Esophagus muscularis mucosa (tissue), 4 donors: ENCODE measurements at regions not wholly inside any gene's neighbourhood (a gene's known extent, or its start where the extent isn't known, plus 50 kb on each side); places are given as distances from the start of the nearest gene placed in this dataset.

Source experiments
- DNase-seq: peaks from one replicate; pipeline ENCODE4 v3.0.0-alpha.2; 2017; ENCODE audit errors: extremely low spot score
- H3K27ac ChIP-seq, 4 donors: fragments of 200-600 bp; sonication (generic); replicated peaks in 1 of 4; 1 replicate in 3 of 4; 2 replicates in 1 of 4; pipeline ENCODE4 v1.5.1; 2016 to 2019; ENCODE audit warnings: mild to moderate bottlenecking in 1 of 4
- H3K27me3 ChIP-seq, 4 donors: fragments of 200-600 bp; sonication (generic); one replicate each; pipeline versions ENCODE4 v1.5.1 to v1.6.0; 2016 to 2019
- H3K36me3 ChIP-seq, 4 donors: fragments of 200-600 bp; sonication (generic); one replicate each; pipeline ENCODE4 v1.5.1; 2016 to 2019
- H3K4me1 ChIP-seq, 4 donors: fragments of 200-600 bp; sonication (generic); one replicate each; pipeline ENCODE4 v1.5.1; 2016 to 2019
- H3K4me3 ChIP-seq, 4 donors: fragments of 200-600 bp; sonication (generic); 1 replicate in 2 of 4; 2 replicates in 2 of 4; pipeline ENCODE4 v1.5.1; 2016 to 2019; ENCODE audit warnings: mild to moderate bottlenecking in 4 of 4, moderate library complexity in 1 of 4
- H3K9me3 ChIP-seq, 4 donors: fragments of 200-600 bp; sonication (generic); 1 replicate in 3 of 4; 2 replicates in 1 of 4; pipeline ENCODE4 v1.5.1; 2016 to 2019
- EP300 ChIP-seq: sonication (generic); formaldehyde crosslinking; IDR thresholded peaks from one replicate; pipeline ENCODE4 v1.6.1; 2017; ENCODE audit warnings: antibody characterized with exemption
- POLR2A ChIP-seq: fragments of 450-650 bp; IDR thresholded peaks from one replicate; pipeline ENCODE4 v1.6.1; 2017; ENCODE audit warnings: antibody characterized with exemption, moderate library complexity, mild to moderate bottlenecking, low read depth
- POLR2AphosphoS5 ChIP-seq, 2 donors: sonication (generic); formaldehyde crosslinking; IDR thresholded peaks; one replicate each; pipeline ENCODE4 v1.6.1; 2017; ENCODE audit warnings: antibody characterized with exemption in 2 of 2
- WGBS: methylation state at CpG from one replicate; pipeline ENCODE4 v1.1.5; 2018; 5-methylcytosine and 5-hydroxymethylcytosine counted together
- intact Hi-C: fragments of 100-400 bp; cut with DNase I; formaldehyde crosslinking; loops from one replicate; pipeline ENCODE4 v1.15.1; 2023
- TF ChIP-seq, protein P1 (sequence below), 3 experiments: fragments of 200-600 bp in 2 of 3; fragments of 450-650 bp in 1 of 3; sonication (generic) in 2 of 3; IDR thresholded peaks; one replicate each; pipeline ENCODE4 v1.5.1; 2017 to 2019; ENCODE audit warnings: antibody characterized with exemption in 3 of 3, mild to moderate bottlenecking in 2 of 3, moderate library complexity in 1 of 3

DNA sequence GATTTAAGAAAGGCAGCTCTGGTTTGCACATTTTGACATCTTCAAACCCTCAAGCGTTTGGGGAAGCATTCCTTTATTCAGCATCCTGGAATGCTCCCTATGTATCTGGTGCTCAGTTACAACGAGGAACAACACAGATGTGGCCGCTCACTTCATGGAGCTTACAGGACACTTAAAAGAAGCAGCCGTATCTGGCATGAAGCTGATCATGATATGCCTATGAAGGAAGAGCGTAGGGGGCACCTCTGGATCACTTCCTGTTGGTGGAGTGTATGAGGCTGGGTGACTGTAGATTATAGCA is 72.3 kb upstream of the TP53I11 start:
- Histone ChIP-seq H3K9me3 (no peaks in the 10 kb centered on the region), H3K36me3 (no peaks in the 10 kb centered on the region), H3K27ac (peak overlapping the region in 1 of 4 donors; percentile 74), H3K4me1 (peaks cover 35 to 56% (median 45%) of the 10 kb centered on the region in 4 donors), H3K4me3 (no peak overlapping the region), H3K27me3 (no peaks in the 10 kb centered on the region)
- TF ChIP-seq, protein P1, sequence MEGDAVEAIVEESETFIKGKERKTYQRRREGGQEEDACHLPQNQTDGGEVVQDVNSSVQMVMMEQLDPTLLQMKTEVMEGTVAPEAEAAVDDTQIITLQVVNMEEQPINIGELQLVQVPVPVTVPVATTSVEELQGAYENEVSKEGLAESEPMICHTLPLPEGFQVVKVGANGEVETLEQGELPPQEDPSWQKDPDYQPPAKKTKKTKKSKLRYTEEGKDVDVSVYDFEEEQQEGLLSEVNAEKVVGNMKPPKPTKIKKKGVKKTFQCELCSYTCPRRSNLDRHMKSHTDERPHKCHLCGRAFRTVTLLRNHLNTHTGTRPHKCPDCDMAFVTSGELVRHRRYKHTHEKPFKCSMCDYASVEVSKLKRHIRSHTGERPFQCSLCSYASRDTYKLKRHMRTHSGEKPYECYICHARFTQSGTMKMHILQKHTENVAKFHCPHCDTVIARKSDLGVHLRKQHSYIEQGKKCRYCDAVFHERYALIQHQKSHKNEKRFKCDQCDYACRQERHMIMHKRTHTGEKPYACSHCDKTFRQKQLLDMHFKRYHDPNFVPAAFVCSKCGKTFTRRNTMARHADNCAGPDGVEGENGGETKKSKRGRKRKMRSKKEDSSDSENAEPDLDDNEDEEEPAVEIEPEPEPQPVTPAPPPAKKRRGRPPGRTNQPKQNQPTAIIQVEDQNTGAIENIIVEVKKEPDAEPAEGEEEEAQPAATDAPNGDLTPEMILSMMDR (IDR thresholded peaks at IDR 0.05): no peak
- TF ChIP-seq POLR2AphosphoS5 (IDR thresholded peaks at IDR 0.05) (no peak), EP300 (no peak), POLR2A (no peak)
- intact Hi-C loops: no loop called here
- 72% methylated on average over 5 of the region's 5 CpGs for WGBS
- no peak for DNase-seq

GRCh38 chr11:45024316-45024715 is 73.6 kb upstream of the TP53I11 start:
- Histone ChIP-seq H3K4me3 (no peak overlapping the region), H3K27me3 (no peaks in the 10 kb centered on the region), H3K36me3 (no peaks in the 10 kb centered on the region), H3K9me3 (no peaks in the 10 kb centered on the region), H3K27ac (no peak overlapping the region), H3K4me1 (peaks cover 35 to 56% (median 45%) of the 10 kb centered on the region in 4 donors)
- no peak for TF ChIP-seq POLR2AphosphoS5 (IDR thresholded peaks at IDR 0.05)
- no peak for TF ChIP-seq EP300
- no peak for TF ChIP-seq POLR2A
- TF ChIP-seq, protein P1 (IDR thresholded peaks at IDR 0.05): no peak
- 78% methylated on average over 4 of the region's 4 CpGs for WGBS
- no peak for DNase-seq
- intact Hi-C loops: no loop called here

DNA sequence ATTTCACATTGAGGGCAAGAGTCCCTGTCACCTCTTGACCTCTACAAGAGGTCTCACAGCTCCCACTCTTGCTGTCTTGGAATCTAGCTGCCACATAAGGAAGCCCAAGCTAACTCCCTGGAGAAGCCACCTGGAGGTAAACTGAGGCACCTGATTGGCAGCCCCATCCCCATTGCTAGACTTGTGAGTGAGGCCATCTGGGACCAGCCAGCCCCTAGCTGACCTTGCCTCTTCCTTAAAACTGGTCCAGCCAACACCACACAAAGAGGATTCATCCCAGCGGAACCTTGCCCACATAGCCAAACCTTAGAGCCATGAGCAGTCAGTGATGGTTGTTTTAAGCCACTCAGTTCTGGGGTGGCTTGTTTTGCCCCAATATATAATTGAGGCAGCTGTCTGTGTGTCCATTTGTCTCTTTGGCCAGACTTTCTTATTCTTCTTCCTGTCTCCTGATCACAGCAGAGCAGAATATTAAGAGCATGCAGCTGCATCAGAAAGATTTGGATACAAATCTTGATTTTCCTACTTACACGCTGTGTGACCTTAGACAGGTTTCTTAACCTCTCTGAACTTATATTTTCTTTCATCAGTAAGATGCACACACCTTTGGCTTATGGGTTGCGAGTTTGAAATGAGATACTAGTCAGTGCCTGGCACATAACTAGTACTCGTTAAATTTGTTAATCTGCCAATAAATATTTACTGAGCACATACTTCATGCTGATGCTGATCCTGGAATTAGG is 74.3 kb upstream of the TP53I11 start:
- no peak for DNase-seq

GRCh38 chr11:45025716-45026492 is 75.2 kb upstream of the TP53I11 start:
- peaks cover 32 to 46% (median 39%) of the 10 kb centered on the region in 4 donors for H3K4me1 ChIP-seq
- TF ChIP-seq POLR2AphosphoS5 (IDR thresholded peaks at IDR 0.05): peak in 1 of 2 donors; percentile 70
- no peak for TF ChIP-seq EP300
- H3K4me3 ChIP-seq: no peak overlapping the region
- 52% methylated on average over 11 of the region's 12 CpGs for WGBS
- no peaks in the 10 kb centered on the region for H3K36me3 ChIP-seq
- peak overlapping the region in 2 of 4 donors; percentile 32 to 39 for H3K27ac ChIP-seq
- intact Hi-C loops: loop anchor here (5.0 kb wide), 1 partner anchor 71 kb away; no protein-coding TSS in a partner anchor
- no peaks in the 10 kb centered on the region for H3K9me3 ChIP-seq
- no peaks in the 10 kb centered on the region for H3K27me3 ChIP-seq
- no peak for DNase-seq

More for the DNA sequence above, 74.3 kb upstream of the TP53I11 start:
- Histone ChIP-seq H3K27me3 (no peaks in the 10 kb centered on the region), H3K27ac (no peak overlapping the region), H3K4me3 (no peak overlapping the region), H3K9me3 (no peaks in the 10 kb centered on the region), H3K36me3 (no peaks in the 10 kb centered on the region), H3K4me1 (peaks cover 35 to 55% (median 45%) of the 10 kb centered on the region in 4 donors)
- TF ChIP-seq, protein P1 (IDR thresholded peaks at IDR 0.05): no peak
- TF ChIP-seq POLR2A (no peak), POLR2AphosphoS5 (IDR thresholded peaks at IDR 0.05) (no peak), EP300 (no peak)
- intact Hi-C loops: loop anchor here (5.0 kb wide), 1 partner anchor 72 kb away; no protein-coding TSS in a partner anchor
- 97% methylated on average over 4 of the region's 4 CpGs for whole genome bisulfite sequencing

GRCh38 chr11:45026835-45027234 is 76.2 kb upstream of the TP53I11 start:
- Histone ChIP-seq H3K4me3 (no peak overlapping the region), H3K9me3 (no peaks in the 10 kb centered on the region), H3K36me3 (no peaks in the 10 kb centered on the region), H3K27me3 (no peaks in the 10 kb centered on the region), H3K27ac (peak overlapping the region in 1 of 4 donors; percentile 35), H3K4me1 (peaks cover 25 to 37% (median 29%) of the 10 kb centered on the region in 4 donors)
- intact Hi-C loops: loop anchor here (5.0 kb wide), 1 partner anchor 70 kb away; no protein-coding TSS in a partner anchor
- no peak for DNase-seq
- 67% methylated on average over 1 of the region's 6 CpGs for WGBS
- TF ChIP-seq POLR2AphosphoS5 (IDR thresholded peaks at IDR 0.05): no peak
- TF ChIP-seq, protein P1 (IDR thresholded peaks at IDR 0.05): no peak
- TF ChIP-seq EP300: no peak
- TF ChIP-seq POLR2A: no peak
